ENCODE measurements at regions not wholly inside any gene's neighbourhood (a gene's known extent, or its start where the extent isn't known, plus 50 kb on each side); places are given as distances from the start of the nearest gene placed in this dataset.
A peak's percentile ranks its signal among the peaks of the same experiment; 100 is the strongest.

DNA sequence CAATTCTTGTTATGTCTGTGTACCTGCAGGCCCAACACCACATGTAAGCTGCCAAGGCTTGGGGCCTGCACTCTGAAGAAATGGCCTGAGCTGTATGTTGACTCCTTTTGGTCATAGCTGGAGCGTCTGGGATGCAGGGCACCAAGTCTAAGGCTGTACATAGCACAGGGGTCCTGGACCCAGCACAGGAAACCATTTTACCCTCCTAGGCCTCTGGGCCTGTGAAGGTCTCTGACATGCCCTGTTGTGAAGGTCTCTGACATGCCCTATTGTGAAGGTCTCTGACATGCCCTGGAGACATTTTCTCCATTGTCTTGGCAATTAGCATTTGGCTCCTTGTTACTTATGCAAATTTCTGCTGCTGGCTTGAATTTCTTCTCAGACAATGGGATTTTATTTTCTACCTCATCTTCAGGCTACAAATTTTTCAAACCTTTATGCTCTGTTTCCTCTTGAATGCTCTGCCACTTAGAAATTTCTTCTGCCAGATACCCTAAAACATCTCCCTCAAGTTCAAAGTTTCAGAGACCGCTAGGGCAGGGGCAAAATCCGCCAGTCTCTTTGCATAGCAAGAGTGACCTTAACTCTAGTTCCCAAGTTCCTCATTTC lies 246.7 kb upstream of the B3GALT2 start:
- no peak for DNase-seq (ENCODE audit: low read depth in 6 of 9, low spot score in 9 of 9)
- H3K36me3 ChIP-seq (ENCODE audit: control insufficient read depth in 2 of 2, insufficient read depth in 2 of 2, low read length in 1 of 2): no peaks in the 10 kb centered on the region
- H3K27ac ChIP-seq (ENCODE audit: low read depth in 1 of 2, low read length in 1 of 2): no peak overlapping the region
- WGBS: 98% methylated on average over 3 of the region's 3 CpGs
- peaks cover 0 to 16% of the 10 kb centered on the region in 2 donors for H3K9me3 ChIP-seq (ENCODE audit: control insufficient read depth in 2 of 2, insufficient read depth in 1 of 2, low read length in 1 of 2)
- no peak overlapping the region for H3K4me3 ChIP-seq (ENCODE audit: low read length in 2 of 2)
- H3K4me1 ChIP-seq (ENCODE audit: control insufficient read depth in 2 of 2, insufficient read depth in 2 of 2, low read length in 2 of 2): no peaks in the 10 kb centered on the region
- H3K27me3 ChIP-seq (ENCODE audit: control insufficient read depth in 2 of 2, insufficient read depth in 1 of 2, low read length in 1 of 2): no peaks in the 10 kb centered on the region

DNA sequence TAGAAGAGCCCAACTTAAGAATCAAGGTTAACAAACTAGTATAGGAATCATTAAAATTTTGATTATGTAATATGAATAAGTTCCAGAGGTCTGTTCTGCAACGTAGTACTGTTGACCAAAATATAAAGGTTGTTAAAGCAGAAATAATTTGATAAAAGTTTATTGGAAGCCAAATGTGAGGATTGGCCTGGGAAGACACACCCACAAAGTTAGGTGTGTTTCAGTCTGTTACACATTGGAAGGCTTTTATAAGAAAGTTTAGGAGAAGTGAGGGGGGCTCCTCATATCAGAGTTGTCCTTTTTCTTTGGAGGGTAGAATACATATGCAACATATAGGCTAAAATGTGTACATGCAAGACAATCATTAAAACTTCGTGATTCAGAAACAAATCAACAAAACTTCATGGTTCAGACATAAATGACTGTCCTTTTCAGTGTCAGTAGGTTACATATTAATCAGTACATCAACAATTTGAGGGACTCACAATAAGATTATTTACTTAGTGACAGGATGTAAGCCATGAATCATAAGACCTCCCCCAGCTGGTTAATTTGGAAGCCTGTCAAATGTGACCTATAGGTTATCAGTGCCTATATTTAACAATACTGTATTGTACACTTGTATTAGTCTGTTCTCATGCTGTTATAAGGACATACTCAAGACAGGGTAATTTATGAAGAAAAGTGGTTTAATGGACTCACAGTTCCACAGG lies 245.0 kb upstream of the B3GALT2 start:
- no peak for DNase-seq (ENCODE audit: low read depth in 6 of 9, low spot score in 9 of 9)
- Histone ChIP-seq H3K27ac (ENCODE audit: low read depth in 1 of 2, low read length in 1 of 2) (no peak overlapping the region), H3K9me3 (ENCODE audit: control insufficient read depth in 2 of 2, insufficient read depth in 1 of 2, low read length in 1 of 2) (peaks cover 0 to 16% of the 10 kb centered on the region in 2 donors), H3K4me3 (ENCODE audit: low read length in 2 of 2) (no peak overlapping the region), H3K27me3 (ENCODE audit: control insufficient read depth in 2 of 2, insufficient read depth in 1 of 2, low read length in 1 of 2) (no peaks in the 10 kb centered on the region), H3K36me3 (ENCODE audit: control insufficient read depth in 2 of 2, insufficient read depth in 2 of 2, low read length in 1 of 2) (no peaks in the 10 kb centered on the region), H3K4me1 (ENCODE audit: control insufficient read depth in 2 of 2, insufficient read depth in 2 of 2, low read length in 2 of 2) (no peaks in the 10 kb centered on the region)
- 92% methylated on average over 2 of the region's 2 CpGs for WGBS

DNA sequence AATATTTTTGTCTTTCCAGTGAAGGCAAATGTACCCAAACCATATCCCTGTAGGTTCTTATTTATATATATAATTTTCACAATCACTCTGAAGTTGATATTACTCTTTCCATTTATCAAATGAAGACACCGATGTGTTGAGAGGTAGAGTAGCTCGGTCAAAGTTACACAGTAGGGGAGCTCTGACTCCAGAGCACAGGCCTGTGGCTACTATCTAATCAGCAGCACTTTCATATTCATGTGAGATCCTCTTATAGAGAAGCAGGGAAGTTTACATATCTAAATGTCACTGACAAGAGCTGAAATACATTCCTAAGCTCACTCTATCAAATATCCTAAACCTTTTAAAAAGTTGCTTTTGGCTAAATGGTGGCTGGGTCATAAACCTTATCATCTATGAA lies 241.1 kb upstream of the B3GALT2 start:
- no peak for DNase-seq (ENCODE audit: low read depth in 6 of 9, low spot score in 9 of 9)
- 97% methylated on average over 2 of the region's 2 CpGs for WGBS
- H3K4me1 ChIP-seq (ENCODE audit: control insufficient read depth in 2 of 2, insufficient read depth in 2 of 2, low read length in 2 of 2): no peaks in the 10 kb centered on the region
- peaks cover 0 to 2% of the 10 kb centered on the region in 2 donors for H3K9me3 ChIP-seq (ENCODE audit: control insufficient read depth in 2 of 2, insufficient read depth in 1 of 2, low read length in 1 of 2)
- no peak overlapping the region for H3K27ac ChIP-seq (ENCODE audit: low read depth in 1 of 2, low read length in 1 of 2)
- H3K27me3 ChIP-seq (ENCODE audit: control insufficient read depth in 2 of 2, insufficient read depth in 1 of 2, low read length in 1 of 2): no peaks in the 10 kb centered on the region
- no peaks in the 10 kb centered on the region for H3K36me3 ChIP-seq (ENCODE audit: control insufficient read depth in 2 of 2, insufficient read depth in 2 of 2, low read length in 1 of 2)
- no peak overlapping the region for H3K4me3 ChIP-seq (ENCODE audit: low read length in 2 of 2)

DNA sequence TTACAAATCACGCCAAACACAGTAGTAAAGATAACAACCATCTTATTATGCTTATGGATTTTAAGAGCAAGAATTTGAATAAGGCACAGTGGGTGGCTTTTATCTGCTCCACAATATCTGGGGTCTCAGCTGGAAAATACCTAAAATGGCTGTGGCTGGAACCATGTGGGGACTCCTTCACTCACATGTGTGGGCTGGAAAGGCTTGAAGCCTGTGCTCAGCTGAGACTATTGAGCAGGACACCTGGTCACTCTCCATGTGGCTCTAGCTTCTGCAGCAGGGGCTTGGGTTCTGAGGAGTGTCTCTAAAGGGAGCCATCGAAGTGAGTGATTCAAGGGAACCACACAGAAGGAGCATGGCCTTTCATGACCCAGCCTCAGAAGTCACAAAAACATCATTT lies 239.6 kb upstream of the B3GALT2 start:
- 97% methylated on average over 2 of the region's 2 CpGs for WGBS

DNA sequence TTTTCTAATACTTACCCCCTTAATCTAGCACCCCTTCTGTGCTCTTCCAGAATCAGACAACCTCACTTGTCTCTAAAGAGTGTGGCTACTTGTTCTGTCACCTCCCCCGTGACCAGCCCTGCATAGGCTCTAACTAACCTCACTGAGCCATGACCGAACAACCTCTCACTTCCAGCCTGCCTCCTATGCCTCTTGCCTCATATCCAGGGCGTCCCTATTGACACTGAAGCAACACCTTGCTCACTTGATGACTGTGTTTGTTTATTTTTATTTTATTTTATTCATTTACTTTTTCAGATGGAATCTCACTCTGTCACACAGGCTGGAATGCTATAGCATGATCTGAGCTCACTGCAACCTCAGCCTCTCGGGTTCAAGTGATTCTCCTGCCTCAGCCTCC lies 235.1 kb upstream of the B3GALT2 start:
- H3K36me3 ChIP-seq (ENCODE audit: control insufficient read depth in 2 of 2, insufficient read depth in 2 of 2, low read length in 1 of 2): no peaks in the 10 kb centered on the region
- H3K27me3 ChIP-seq (ENCODE audit: control insufficient read depth in 2 of 2, insufficient read depth in 1 of 2, low read length in 1 of 2): no peaks in the 10 kb centered on the region
- H3K4me1 ChIP-seq (ENCODE audit: control insufficient read depth in 2 of 2, insufficient read depth in 2 of 2, low read length in 2 of 2): peaks cover 0 to 6% of the 10 kb centered on the region in 2 donors
- no peak for DNase-seq (ENCODE audit: low read depth in 6 of 9, low spot score in 9 of 9)
- H3K4me3 ChIP-seq (ENCODE audit: low read length in 2 of 2): no peak overlapping the region
- 95% methylated on average over 4 of the region's 4 CpGs for WGBS
- H3K27ac ChIP-seq (ENCODE audit: low read depth in 1 of 2, low read length in 1 of 2): no peak overlapping the region
- no peaks in the 10 kb centered on the region for H3K9me3 ChIP-seq (ENCODE audit: control insufficient read depth in 2 of 2, insufficient read depth in 1 of 2, low read length in 1 of 2)

More for the DNA sequence above, 239.6 kb upstream of the B3GALT2 start:
- H3K4me3 ChIP-seq (ENCODE audit: low read length in 2 of 2): no peak overlapping the region
- H3K36me3 ChIP-seq (ENCODE audit: control insufficient read depth in 2 of 2, insufficient read depth in 2 of 2, low read length in 1 of 2): no peaks in the 10 kb centered on the region
- no peaks in the 10 kb centered on the region for H3K4me1 ChIP-seq (ENCODE audit: control insufficient read depth in 2 of 2, insufficient read depth in 2 of 2, low read length in 2 of 2)
- no peaks in the 10 kb centered on the region for H3K9me3 ChIP-seq (ENCODE audit: control insufficient read depth in 2 of 2, insufficient read depth in 1 of 2, low read length in 1 of 2)
- H3K27me3 ChIP-seq (ENCODE audit: control insufficient read depth in 2 of 2, insufficient read depth in 1 of 2, low read length in 1 of 2): no peaks in the 10 kb centered on the region
- no peak for DNase-seq (ENCODE audit: low read depth in 6 of 9, low spot score in 9 of 9)
- H3K27ac ChIP-seq (ENCODE audit: low read depth in 1 of 2, low read length in 1 of 2): no peak overlapping the region

DNA sequence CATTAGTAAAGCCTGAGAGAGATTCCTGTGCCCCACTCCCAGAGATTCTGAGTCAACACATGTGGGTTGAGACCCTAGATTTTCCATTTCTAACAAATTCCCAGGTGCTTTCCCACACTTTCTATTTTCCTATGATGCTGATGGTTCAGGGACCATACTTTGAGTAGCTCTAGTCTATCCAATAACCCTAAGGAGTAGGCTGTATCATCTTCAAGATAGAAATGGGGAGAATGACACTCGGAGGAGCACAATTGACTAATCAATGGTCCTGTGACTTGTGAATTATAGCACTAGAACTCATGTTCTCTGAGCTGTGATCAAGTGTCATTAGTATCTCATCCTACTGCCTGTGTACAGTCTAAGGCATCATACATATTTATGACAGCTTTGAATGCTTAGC lies 232.9 kb upstream of the B3GALT2 start:
- 98% methylated on average over 1 of the region's 1 CpG for WGBS
- no peak overlapping the region for H3K27ac ChIP-seq (ENCODE audit: low read depth in 1 of 2, low read length in 1 of 2)
- H3K9me3 ChIP-seq (ENCODE audit: control insufficient read depth in 2 of 2, insufficient read depth in 1 of 2, low read length in 1 of 2): no peaks in the 10 kb centered on the region
- H3K4me1 ChIP-seq (ENCODE audit: control insufficient read depth in 2 of 2, insufficient read depth in 2 of 2, low read length in 2 of 2): peaks cover 0 to 6% of the 10 kb centered on the region in 2 donors
- H3K36me3 ChIP-seq (ENCODE audit: control insufficient read depth in 2 of 2, insufficient read depth in 2 of 2, low read length in 1 of 2): no peaks in the 10 kb centered on the region
- no peaks in the 10 kb centered on the region for H3K27me3 ChIP-seq (ENCODE audit: control insufficient read depth in 2 of 2, insufficient read depth in 1 of 2, low read length in 1 of 2)
- H3K4me3 ChIP-seq (ENCODE audit: low read length in 2 of 2): no peak overlapping the region
- no peak for DNase-seq (ENCODE audit: low read depth in 6 of 9, low spot score in 9 of 9)

DNA sequence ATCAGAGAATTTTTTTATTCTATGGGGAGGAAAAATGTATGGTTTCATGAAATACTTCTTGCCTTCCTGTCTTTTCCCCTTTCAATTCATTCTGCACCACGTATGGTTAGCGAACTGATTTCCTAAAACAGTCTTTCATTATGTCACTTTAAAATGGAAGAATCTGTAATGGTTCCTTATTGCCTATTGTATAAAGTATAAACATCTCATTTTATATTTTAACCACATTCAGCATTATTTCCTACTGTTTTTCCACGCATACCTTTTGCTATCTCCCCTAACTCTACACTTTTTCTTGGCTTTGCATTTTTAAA lies 232.3 kb upstream of the B3GALT2 start:
- Histone ChIP-seq H3K36me3 (ENCODE audit: control insufficient read depth in 2 of 2, insufficient read depth in 2 of 2, low read length in 1 of 2) (no peaks in the 10 kb centered on the region), H3K9me3 (ENCODE audit: control insufficient read depth in 2 of 2, insufficient read depth in 1 of 2, low read length in 1 of 2) (no peaks in the 10 kb centered on the region), H3K27me3 (ENCODE audit: control insufficient read depth in 2 of 2, insufficient read depth in 1 of 2, low read length in 1 of 2) (no peaks in the 10 kb centered on the region), H3K27ac (ENCODE audit: low read depth in 1 of 2, low read length in 1 of 2) (peak overlapping the region in 1 of 2 donors; percentile 12), H3K4me3 (ENCODE audit: low read length in 2 of 2) (peak overlapping the region; percentile 41 to 49), H3K4me1 (ENCODE audit: control insufficient read depth in 2 of 2, insufficient read depth in 2 of 2, low read length in 2 of 2) (peaks cover 0 to 6% of the 10 kb centered on the region in 2 donors)
- no peak for DNase-seq (ENCODE audit: low read depth in 6 of 9, low spot score in 9 of 9)
- WGBS: 44% methylated on average over 3 of the region's 3 CpGs

DNA sequence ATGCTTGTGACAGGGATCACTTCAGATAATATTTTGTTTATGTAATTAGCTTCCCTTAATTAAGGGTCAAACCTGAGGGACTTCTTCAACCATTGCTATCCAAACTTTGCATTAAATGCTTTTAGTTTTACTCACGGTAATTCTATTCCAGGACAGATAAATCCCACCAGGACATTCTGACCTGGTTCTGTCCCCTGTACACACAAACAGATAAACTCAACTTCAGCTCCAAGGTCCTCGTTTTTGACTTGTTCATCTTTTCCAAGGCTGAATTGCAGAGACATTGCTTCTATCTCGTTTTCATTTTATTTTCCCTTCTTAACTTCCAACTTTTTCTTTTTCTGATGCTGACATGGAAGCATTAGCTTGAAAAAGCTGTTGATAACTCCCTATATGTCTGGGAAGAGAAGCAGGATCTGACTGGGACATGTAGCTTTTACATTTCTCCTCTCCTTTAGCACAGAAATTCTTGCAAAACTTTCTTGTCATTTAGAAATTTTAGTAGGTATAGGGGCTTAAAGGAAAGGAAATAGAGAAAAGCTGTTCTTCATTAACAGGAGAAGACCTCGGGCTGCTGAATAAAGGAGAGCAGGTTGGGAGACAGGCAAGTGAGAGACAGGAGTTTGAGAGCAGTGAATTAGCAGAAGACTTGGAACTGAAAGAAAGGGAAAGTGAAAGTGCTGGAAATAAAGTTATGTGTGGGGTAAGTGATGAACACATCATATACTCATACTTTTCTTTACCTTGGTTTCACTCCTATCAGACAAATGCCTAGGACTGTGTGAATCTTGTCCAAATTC lies 231.7 kb upstream of the B3GALT2 start:
- Histone ChIP-seq H3K27ac (ENCODE audit: low read depth in 1 of 2, low read length in 1 of 2) (peak overlapping the region in 1 of 2 donors; percentile 21), H3K9me3 (ENCODE audit: control insufficient read depth in 2 of 2, insufficient read depth in 1 of 2, low read length in 1 of 2) (no peaks in the 10 kb centered on the region), H3K4me3 (ENCODE audit: low read length in 2 of 2) (peak overlapping the region; percentile 41 to 49), H3K4me1 (ENCODE audit: control insufficient read depth in 2 of 2, insufficient read depth in 2 of 2, low read length in 2 of 2) (peaks cover 0 to 6% of the 10 kb centered on the region in 2 donors), H3K36me3 (ENCODE audit: control insufficient read depth in 2 of 2, insufficient read depth in 2 of 2, low read length in 1 of 2) (no peaks in the 10 kb centered on the region), H3K27me3 (ENCODE audit: control insufficient read depth in 2 of 2, insufficient read depth in 1 of 2, low read length in 1 of 2) (no peaks in the 10 kb centered on the region)
- WGBS: 56% methylated on average over 4 of the region's 4 CpGs
- DNase-seq (ENCODE audit: low read depth in 6 of 9, low spot score in 9 of 9): peak in 8 of 9 donors; percentile 33 to 79 (median 43)

DNA sequence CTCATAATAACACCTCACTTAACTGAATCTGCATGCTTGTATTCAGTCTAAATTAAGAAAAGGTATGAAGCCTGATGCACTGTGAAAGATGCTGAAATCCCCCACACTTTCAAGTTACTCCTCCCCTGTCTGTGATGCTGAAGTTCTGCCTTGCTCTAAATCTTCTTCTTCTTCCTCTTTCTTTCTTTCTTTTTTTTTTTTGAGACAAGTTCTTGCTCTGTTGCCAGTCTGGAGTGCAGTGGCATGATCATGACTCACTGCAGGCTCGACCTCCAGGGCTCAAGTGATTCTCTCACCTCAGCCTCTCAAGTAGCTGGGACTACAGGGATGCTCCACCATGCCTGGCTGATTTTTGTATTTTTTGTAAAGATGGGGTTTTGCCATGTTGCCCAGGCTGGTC lies 231.0 kb upstream of the B3GALT2 start:
- 57% methylated on average over 1 of the region's 1 CpG for WGBS
- Histone ChIP-seq H3K9me3 (ENCODE audit: control insufficient read depth in 2 of 2, insufficient read depth in 1 of 2, low read length in 1 of 2) (no peaks in the 10 kb centered on the region), H3K36me3 (ENCODE audit: control insufficient read depth in 2 of 2, insufficient read depth in 2 of 2, low read length in 1 of 2) (no peaks in the 10 kb centered on the region), H3K27ac (ENCODE audit: low read depth in 1 of 2, low read length in 1 of 2) (no peak overlapping the region), H3K4me1 (ENCODE audit: control insufficient read depth in 2 of 2, insufficient read depth in 2 of 2, low read length in 2 of 2) (peaks cover 0 to 6% of the 10 kb centered on the region in 2 donors), H3K4me3 (ENCODE audit: low read length in 2 of 2) (no peak overlapping the region), H3K27me3 (ENCODE audit: control insufficient read depth in 2 of 2, insufficient read depth in 1 of 2, low read length in 1 of 2) (no peaks in the 10 kb centered on the region)
- DNase-seq (ENCODE audit: low read depth in 6 of 9, low spot score in 9 of 9): no peak
